ENCODE measurements at regions not wholly inside any gene's neighbourhood (a gene's known extent, or its start where the extent isn't known, plus 50 kb on each side); places are given as distances from the start of the nearest gene placed in this dataset.

DNA sequence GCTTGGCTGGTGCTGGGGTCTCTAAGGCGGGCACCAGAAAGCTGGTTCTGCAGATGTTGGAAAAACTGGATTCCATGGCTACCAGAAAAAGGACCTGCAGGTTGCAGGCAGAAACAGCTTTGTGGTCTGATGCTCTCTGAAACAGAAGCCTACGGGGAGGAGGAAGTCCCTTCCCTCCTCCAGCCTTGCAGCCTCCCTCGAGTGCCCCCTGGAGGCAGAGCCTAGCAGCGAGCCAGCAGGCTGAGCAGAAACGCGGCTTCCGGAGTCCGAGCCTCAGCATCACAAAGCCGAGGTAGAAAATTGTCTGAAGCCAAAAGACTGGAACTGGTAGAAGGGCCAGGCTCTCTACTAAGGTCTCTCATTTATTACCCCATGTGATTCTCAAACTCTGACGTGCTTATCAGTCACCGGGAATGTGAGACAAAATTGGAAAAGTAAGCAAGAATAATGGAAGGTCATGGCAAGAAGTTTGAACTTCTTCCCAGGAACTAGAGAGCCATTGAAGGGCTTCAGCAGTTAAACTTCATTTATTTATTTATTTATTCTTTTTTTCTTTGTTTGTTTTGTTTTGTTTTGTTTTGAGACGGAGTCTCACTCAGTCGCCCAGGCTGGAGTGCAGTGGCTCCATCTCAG lies 82.2 kb upstream of the CPSF6 start:
- H3K27ac Mint-ChIP-seq = peak overlapping the region; percentile 20 to 61
- no peaks in the 10 kb centered on the region for H3K9me3 Mint-ChIP-seq
- peaks cover 22 to 37% (median 33%) of the 10 kb centered on the region in 3 donors for H3K4me1 Mint-ChIP-seq
- no peak overlapping the region for H3K4me3 ChIP-seq (ENCODE audit: control insufficient read depth in 1 of 2, extremely low read depth in 1 of 2, low read length in 1 of 2)
- ChIA-PET CTCF (interaction anchor here (0.6 to 8.2 kb wide), 35 partner anchors 8 to 1888 kb away, joined by 3 to 104 read pairs (median 6); no protein-coding TSS in a partner anchor), POLR2A (interaction anchor here in 1 of 2 donors (0.7 kb wide), 1 partner anchor 1172 kb away, joined by 18 read pairs; no protein-coding TSS in a partner anchor)
- H3K4me1 ChIP-seq (ENCODE audit: control insufficient read depth in 1 of 2, extremely low read depth in 1 of 2, insufficient read depth in 2 of 2, low read length in 2 of 2) = peaks cover 2 to 13% of the 10 kb centered on the region in 2 experiments
- no peaks in the 10 kb centered on the region for H3K27me3 ChIP-seq (replicated peaks in 1 of 2; ENCODE audit: control insufficient read depth in 2 of 2, extremely low read depth in 1 of 2, insufficient read depth in 2 of 2, low read length in 1 of 2)
- WGBS (ENCODE audit: insufficient coverage) = 0% methylated on average over 3 of the region's 13 CpGs
- no peaks in the 10 kb centered on the region for H3K27me3 Mint-ChIP-seq
- peaks cover 2% of the 10 kb centered on the region for H3K36me3 Mint-ChIP-seq
- ATAC-seq (replicated peaks in 1 of 4) (peak; percentile 90 to 99 (median 96)), DNase-seq (peak; percentile 68 to 93 (median 83))
- H3K36me3 ChIP-seq (ENCODE audit: control insufficient read depth in 2 of 2, extremely low read depth in 1 of 2, insufficient read depth in 1 of 2, low read length in 1 of 2) = no peaks in the 10 kb centered on the region
- H3K27ac ChIP-seq (ENCODE audit: low read length) = no peak overlapping the region
- peak overlapping the region; percentile 46 to 64 (median 56) for H3K4me3 Mint-ChIP-seq
- H3K9me3 ChIP-seq = no peaks in the 10 kb centered on the region

DNA sequence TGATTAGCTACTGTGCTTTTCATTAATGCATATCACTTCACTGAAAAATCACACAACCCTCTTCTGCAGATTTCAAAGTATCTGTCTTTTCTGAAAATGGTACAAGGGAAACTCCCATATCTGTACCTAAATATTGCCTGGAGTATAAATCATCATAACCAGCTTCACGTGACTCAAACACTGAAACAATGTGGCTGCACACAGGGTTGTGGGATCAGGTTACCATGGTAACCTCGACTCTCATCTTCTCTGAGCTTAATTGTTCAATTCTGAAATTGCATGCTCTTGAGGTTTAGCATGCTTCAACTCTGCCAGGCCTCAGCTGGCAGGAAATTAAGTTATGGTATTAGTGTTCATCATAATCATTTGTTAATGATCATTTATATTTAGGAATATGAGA lies 77.5 kb upstream of the CPSF6 start:
- no peaks in the 10 kb centered on the region for H3K36me3 ChIP-seq (ENCODE audit: control insufficient read depth in 2 of 2, extremely low read depth in 1 of 2, insufficient read depth in 1 of 2, low read length in 1 of 2)
- H3K4me3 ChIP-seq (ENCODE audit: control insufficient read depth in 1 of 2, extremely low read depth in 1 of 2, low read length in 1 of 2) = no peak overlapping the region
- no peaks in the 10 kb centered on the region for H3K27me3 ChIP-seq (replicated peaks in 1 of 2; ENCODE audit: control insufficient read depth in 2 of 2, extremely low read depth in 1 of 2, insufficient read depth in 2 of 2, low read length in 1 of 2)
- ChIA-PET CTCF (interaction anchor here (1.2 to 8.2 kb wide), 2 partner anchors 83 to 91 kb away, joined by 3 to 63 read pairs; no protein-coding TSS in a partner anchor), POLR2A (no interaction called here)
- H3K27ac ChIP-seq (ENCODE audit: low read length) = no peak overlapping the region
- H3K9me3 ChIP-seq = no peaks in the 10 kb centered on the region
- peaks cover 0 to 5% of the 10 kb centered on the region in 2 experiments for H3K4me1 ChIP-seq (ENCODE audit: control insufficient read depth in 1 of 2, extremely low read depth in 1 of 2, insufficient read depth in 2 of 2, low read length in 2 of 2)
- peaks cover 12 to 17% (median 16%) of the 10 kb centered on the region in 3 donors for H3K4me1 Mint-ChIP-seq
- ATAC-seq (replicated peaks in 1 of 4) (peak in 3 of 4 experiments; percentile 23 to 79 (median 29)), DNase-seq (peak in 17 of 35 experiments; percentile 1 to 70 (median 12))
- H3K27ac Mint-ChIP-seq = peak overlapping the region in 1 of 2 donors; percentile 37
- no peaks in the 10 kb centered on the region for H3K36me3 Mint-ChIP-seq
- H3K4me3 Mint-ChIP-seq = no peak overlapping the region
- no peaks in the 10 kb centered on the region for H3K9me3 Mint-ChIP-seq
- WGBS (ENCODE audit: insufficient coverage) = 0% methylated on average over 1 of the region's 2 CpGs
- H3K27me3 Mint-ChIP-seq = no peaks in the 10 kb centered on the region

DNA sequence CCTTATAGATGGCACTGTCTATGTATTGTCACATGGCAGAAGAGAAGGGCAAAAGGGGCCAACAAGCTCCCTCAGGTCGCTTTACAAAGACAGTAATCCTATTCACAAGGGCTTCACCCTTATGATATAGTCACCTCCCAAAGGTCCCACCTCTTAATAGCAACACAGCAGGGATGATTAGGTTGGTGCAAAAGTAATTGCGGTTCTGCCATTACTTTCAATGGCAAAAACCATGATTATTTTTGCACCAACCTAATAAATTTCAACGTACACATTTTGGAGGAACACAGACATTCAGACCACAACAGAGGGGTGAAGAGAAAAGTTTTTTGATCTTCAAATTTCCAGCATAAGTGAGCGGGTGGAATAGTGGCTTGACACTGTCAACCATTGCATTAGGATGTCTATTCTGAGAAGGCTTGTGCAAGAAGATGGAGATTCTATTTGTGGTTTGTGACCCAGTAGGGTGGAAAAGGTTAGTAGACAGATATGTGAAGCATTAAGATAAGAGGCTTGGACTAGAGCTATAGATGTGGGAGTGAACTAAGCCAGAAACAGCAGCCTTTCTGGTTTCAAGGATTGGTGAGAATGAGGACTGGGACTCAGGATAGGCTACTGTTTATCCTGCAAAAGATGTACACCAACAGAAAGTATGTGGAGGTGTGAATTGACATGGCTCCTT lies 75.5 kb upstream of the CPSF6 start:
- Histone ChIP-seq H3K27ac (ENCODE audit: low read length) (no peak overlapping the region), H3K36me3 (ENCODE audit: control insufficient read depth in 2 of 2, extremely low read depth in 1 of 2, insufficient read depth in 1 of 2, low read length in 1 of 2) (no peaks in the 10 kb centered on the region), H3K9me3 (no peaks in the 10 kb centered on the region), H3K27me3 (replicated peaks in 1 of 2; ENCODE audit: control insufficient read depth in 2 of 2, extremely low read depth in 1 of 2, insufficient read depth in 2 of 2, low read length in 1 of 2) (no peaks in the 10 kb centered on the region), H3K4me3 (ENCODE audit: control insufficient read depth in 1 of 2, extremely low read depth in 1 of 2, low read length in 1 of 2) (no peak overlapping the region), H3K4me1 (ENCODE audit: control insufficient read depth in 1 of 2, extremely low read depth in 1 of 2, insufficient read depth in 2 of 2, low read length in 2 of 2) (no peaks in the 10 kb centered on the region)
- no peak for DNase-seq
- 88% methylated on average over 1 of the region's 4 CpGs for WGBS (ENCODE audit: insufficient coverage)
- POLR2A ChIA-PET = interaction anchor here in 1 of 2 donors (0.5 kb wide), 1 partner anchor 116 kb away, joined by 3 read pairs; no protein-coding TSS in a partner anchor
- peaks cover 7 to 8% (median 7%) of the 10 kb centered on the region in 3 donors for H3K4me1 Mint-ChIP-seq
- H3K9me3 Mint-ChIP-seq = no peaks in the 10 kb centered on the region
- CTCF ChIA-PET = interaction anchor here (0.7 to 1.4 kb wide), 3 partner anchors 8 to 94 kb away, joined by 3 to 6 read pairs (median 3); no protein-coding TSS in a partner anchor
- H3K36me3 Mint-ChIP-seq = no peaks in the 10 kb centered on the region
- no peak for ATAC-seq (replicated peaks in 1 of 4)
- H3K4me3 Mint-ChIP-seq = no peak overlapping the region
- no peak overlapping the region for H3K27ac Mint-ChIP-seq
- H3K27me3 Mint-ChIP-seq = no peaks in the 10 kb centered on the region

- no peak for ATAC-seq (replicated peaks in 1 of 4)
- Histone ChIP-seq H3K36me3 (ENCODE audit: control insufficient read depth in 2 of 2, extremely low read depth in 1 of 2, insufficient read depth in 1 of 2, low read length in 1 of 2) (no peaks in the 10 kb centered on the region), H3K9me3 (no peaks in the 10 kb centered on the region), H3K27me3 (replicated peaks in 1 of 2; ENCODE audit: control insufficient read depth in 2 of 2, extremely low read depth in 1 of 2, insufficient read depth in 2 of 2, low read length in 1 of 2) (no peaks in the 10 kb centered on the region), H3K4me3 (ENCODE audit: control insufficient read depth in 1 of 2, extremely low read depth in 1 of 2, low read length in 1 of 2) (no peak overlapping the region), H3K27ac (ENCODE audit: low read length) (no peak overlapping the region), H3K4me1 (ENCODE audit: control insufficient read depth in 1 of 2, extremely low read depth in 1 of 2, insufficient read depth in 2 of 2, low read length in 2 of 2) (no peaks in the 10 kb centered on the region)
- no peak for DNase-seq
- WGBS (ENCODE audit: insufficient coverage) = 100% methylated on average over 1 of the region's 3 CpGs
- CTCF ChIA-PET = interaction anchor here in 1 of 2 donors (0.7 to 1.0 kb wide), 2 partner anchors 9 to 1315 kb away, joined by 3 to 5 read pairs; no protein-coding TSS in a partner anchor
- Mint-ChIP-seq H3K4me1 (no peaks in the 10 kb centered on the region), H3K4me3 (no peak overlapping the region), H3K27ac (no peak overlapping the region), H3K36me3 (no peaks in the 10 kb centered on the region), H3K27me3 (no peaks in the 10 kb centered on the region), H3K9me3 (no peaks in the 10 kb centered on the region)
- POLR2A ChIA-PET = no interaction called here
Observed at GRCh38 chr12:69167648-69168165, 71.7 kb upstream of the CPSF6 start.

DNA sequence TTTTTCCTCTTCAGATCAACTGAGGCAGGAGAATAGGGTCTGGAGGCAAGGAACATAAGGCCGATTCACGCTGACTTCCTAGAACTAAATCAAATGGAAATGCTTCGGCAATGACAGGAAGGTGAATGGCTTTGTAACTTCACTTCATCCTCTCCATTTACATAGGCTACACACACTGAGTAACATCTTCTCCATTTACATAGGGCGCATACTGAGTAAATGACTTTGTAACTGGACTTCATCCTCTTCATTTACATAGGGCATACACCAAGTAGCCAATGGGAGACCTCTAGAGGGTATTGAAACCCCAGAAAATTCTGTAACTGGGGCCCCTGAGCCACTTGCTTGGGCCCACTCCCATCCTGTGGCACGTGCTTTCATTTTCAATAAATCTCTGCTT lies 71.0 kb upstream of the CPSF6 start:
- no peak overlapping the region for H3K27ac ChIP-seq (ENCODE audit: low read length)
- Mint-ChIP-seq H3K4me1 (no peaks in the 10 kb centered on the region), H3K9me3 (no peaks in the 10 kb centered on the region), H3K27me3 (no peaks in the 10 kb centered on the region), H3K36me3 (no peaks in the 10 kb centered on the region), H3K27ac (no peak overlapping the region), H3K4me3 (no peak overlapping the region)
- ChIA-PET POLR2A (no interaction called here), CTCF (interaction anchor here in 1 of 2 donors (0.8 to 1.0 kb wide), 2 partner anchors 10 to 86 kb away, joined by 3 read pairs; no protein-coding TSS in a partner anchor)
- no peak for ATAC-seq (replicated peaks in 1 of 4)
- no peak for DNase-seq
- H3K27me3 ChIP-seq (replicated peaks in 1 of 2; ENCODE audit: control insufficient read depth in 2 of 2, extremely low read depth in 1 of 2, insufficient read depth in 2 of 2, low read length in 1 of 2) = no peaks in the 10 kb centered on the region
- no peaks in the 10 kb centered on the region for H3K9me3 ChIP-seq
- no peaks in the 10 kb centered on the region for H3K36me3 ChIP-seq (ENCODE audit: control insufficient read depth in 2 of 2, extremely low read depth in 1 of 2, insufficient read depth in 1 of 2, low read length in 1 of 2)
- no peak overlapping the region for H3K4me3 ChIP-seq (ENCODE audit: control insufficient read depth in 1 of 2, extremely low read depth in 1 of 2, low read length in 1 of 2)
- 100% methylated on average over 2 of the region's 5 CpGs for WGBS (ENCODE audit: insufficient coverage)
- no peaks in the 10 kb centered on the region for H3K4me1 ChIP-seq (ENCODE audit: control insufficient read depth in 1 of 2, extremely low read depth in 1 of 2, insufficient read depth in 2 of 2, low read length in 2 of 2)

- WGBS (ENCODE audit: insufficient coverage) = 100% methylated on average over 1 of the region's 3 CpGs
- no peak for ATAC-seq (replicated peaks in 1 of 4)
- CTCF ChIA-PET = interaction anchor here in 1 of 2 donors (0.8 kb wide), 1 partner anchor 85 kb away, joined by 3 read pairs; no protein-coding TSS in a partner anchor
Observed at GRCh38 chr12:69168828-69169227, 70.5 kb upstream of the CPSF6 start.

More at GRCh38 chr12:69168828-69169227, 70.5 kb upstream of the CPSF6 start:
- DNase-seq = no peak
- Mint-ChIP-seq H3K9me3 (no peaks in the 10 kb centered on the region), H3K27me3 (no peaks in the 10 kb centered on the region), H3K4me1 (no peaks in the 10 kb centered on the region), H3K36me3 (no peaks in the 10 kb centered on the region), H3K4me3 (no peak overlapping the region), H3K27ac (no peak overlapping the region)
- no peaks in the 10 kb centered on the region for H3K4me1 ChIP-seq (ENCODE audit: control insufficient read depth in 1 of 2, extremely low read depth in 1 of 2, insufficient read depth in 2 of 2, low read length in 2 of 2)
- no peaks in the 10 kb centered on the region for H3K36me3 ChIP-seq (ENCODE audit: control insufficient read depth in 2 of 2, extremely low read depth in 1 of 2, insufficient read depth in 1 of 2, low read length in 1 of 2)
- no peaks in the 10 kb centered on the region for H3K27me3 ChIP-seq (replicated peaks in 1 of 2; ENCODE audit: control insufficient read depth in 2 of 2, extremely low read depth in 1 of 2, insufficient read depth in 2 of 2, low read length in 1 of 2)
- no peak overlapping the region for H3K27ac ChIP-seq (ENCODE audit: low read length)
- no peak overlapping the region for H3K4me3 ChIP-seq (ENCODE audit: control insufficient read depth in 1 of 2, extremely low read depth in 1 of 2, low read length in 1 of 2)
- no peaks in the 10 kb centered on the region for H3K9me3 ChIP-seq
- POLR2A ChIA-PET = no interaction called here

Data from T-cell (primary cell).